PFSK-1 (cell line): ENCODE measurements at regions not wholly inside any gene's neighbourhood (a gene's known extent, or its start where the extent isn't known, plus 50 kb on each side); places are given as distances from the start of the nearest gene placed in this dataset.

Experiments
- POLR2AphosphoS5 ChIP-seq: IDR thresholded peaks from 2 replicates; pipeline ENCODE4 v1.6.1; 2012; ENCODE audit warnings: low read depth, mild to moderate bottlenecking, control low read depth, low read length, moderate library complexity
- REST ChIP-seq, 2 experiments: IDR thresholded peaks; 2 replicates each; pipeline versions ENCODE4 v1.6.1 to v1.8.0; 2011 to 2012; ENCODE audit warnings: low read depth in 2 of 2, low read length in 2 of 2, control low read depth in 1 of 2, inconsistent platforms in 1 of 2, mild to moderate bottlenecking in 1 of 2, moderate library complexity in 1 of 2; ENCODE audit not compliant: insufficient read depth in 1 of 2
- TAF1 ChIP-seq: IDR thresholded peaks from 2 replicates; pipeline ENCODE4 v1.6.1; 2012; ENCODE audit warnings: low read length, control low read depth, borderline replicate concordance; ENCODE audit not compliant: insufficient read depth

GRCh38 chr16:47917118-47917517, 238.7 kb downstream of the ABCC12 start:
- TF ChIP-seq REST (IDR thresholded peaks at IDR 0.05; ENCODE audit: insufficient read depth in 1 of 2, low read depth in 2 of 2, low read length in 2 of 2): no peak
- TF ChIP-seq POLR2AphosphoS5: no peak
- TF ChIP-seq TAF1: no peak
